ENCODE measurements at regions not wholly inside any gene's neighbourhood (a gene's known extent, or its start where the extent isn't known, plus 50 kb on each side); places are given as distances from the start of the nearest gene placed in this dataset.

DNA sequence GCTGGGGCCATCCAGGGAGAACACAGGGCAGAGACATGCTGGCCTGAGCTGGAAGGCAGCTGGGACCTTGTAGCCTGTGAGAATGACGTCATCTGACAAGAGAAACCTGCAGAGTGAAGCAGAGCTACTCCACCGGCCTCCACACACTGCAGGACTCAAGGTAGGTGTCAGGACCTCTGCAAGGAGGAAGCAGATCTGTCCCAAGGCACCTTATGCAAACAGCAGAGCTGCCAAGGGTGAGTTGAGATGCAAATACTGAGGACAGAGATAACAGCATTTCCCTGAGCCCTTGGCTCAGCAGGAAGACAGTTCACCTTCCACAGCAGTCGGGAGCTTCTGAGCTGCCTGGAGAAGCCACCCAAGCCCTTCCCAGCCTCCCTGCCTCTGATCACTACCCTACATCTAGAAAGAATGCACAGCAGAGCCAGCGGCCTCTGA lies 51.9 kb upstream of the IGSF9B start:
- H3K4me1 ChIP-seq (ENCODE audit: insufficient read depth, low read length) = no peaks in the 10 kb centered on the region
- 0% methylated on average over 1 of the region's 4 CpGs for WGBS (ENCODE audit: low lambda C conversion rate)
- FAIRE-seq (no peak), DNase-seq (ENCODE audit: low spot score) (no peak), ATAC-seq (no peak)
- ChIA-PET CTCF (ENCODE audit: low intra/inter-chr PET ratio, low total read pairs) (no interaction called here), POLR2A (no interaction called here)
- H3K9ac ChIP-seq (ENCODE audit: insufficient read depth, low read depth, low read length) = no peak overlapping the region
- H4K20me1 ChIP-seq (ENCODE audit: insufficient read depth, low read length) = no peaks in the 10 kb centered on the region
- H3K4me3 ChIP-seq (replicated peaks in 1 of 3; ENCODE audit: insufficient read depth in 1 of 3, low read depth in 2 of 3, low read length in 3 of 3) = no peak overlapping the region
- H3K36me3 ChIP-seq (replicated peaks in 1 of 2; ENCODE audit: control insufficient read depth in 1 of 2, insufficient read depth in 2 of 2, low read length in 2 of 2) = no peaks in the 10 kb centered on the region
- no peaks in the 10 kb centered on the region for H3K9me3 ChIP-seq (ENCODE audit: low read length)
- peaks cover 3 to 27% of the 10 kb centered on the region in 2 experiments for H3K27me3 ChIP-seq (ENCODE audit: control insufficient read depth in 1 of 2, insufficient read depth in 2 of 2, low read length in 2 of 2)
- H3K4me2 ChIP-seq (ENCODE audit: low read depth, low read length) = no peak overlapping the region
- TF ChIP-seq ATF7 (IDR thresholded peaks at IDR 0.05) (peak; percentile 98), ATF7 (CRISPR knock-in tag; IDR thresholded peaks at IDR 0.05) (no peak), CREB1 (IDR thresholded peaks at IDR 0.05) (peak; percentile 93), CREB1 (CRISPR knock-in tag; IDR thresholded peaks at IDR 0.05) (no peak)
- TF ChIP-seq, protein P1, sequence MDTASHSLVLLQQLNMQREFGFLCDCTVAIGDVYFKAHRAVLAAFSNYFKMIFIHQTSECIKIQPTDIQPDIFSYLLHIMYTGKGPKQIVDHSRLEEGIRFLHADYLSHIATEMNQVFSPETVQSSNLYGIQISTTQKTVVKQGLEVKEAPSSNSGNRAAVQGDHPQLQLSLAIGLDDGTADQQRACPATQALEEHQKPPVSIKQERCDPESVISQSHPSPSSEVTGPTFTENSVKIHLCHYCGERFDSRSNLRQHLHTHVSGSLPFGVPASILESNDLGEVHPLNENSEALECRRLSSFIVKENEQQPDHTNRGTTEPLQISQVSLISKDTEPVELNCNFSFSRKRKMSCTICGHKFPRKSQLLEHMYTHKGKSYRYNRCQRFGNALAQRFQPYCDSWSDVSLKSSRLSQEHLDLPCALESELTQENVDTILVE (CRISPR knock-in tag; IDR thresholded peaks at IDR 0.05) = no peak
- no peak overlapping the region for H3K27ac ChIP-seq (ENCODE audit: extremely low read length, insufficient read depth, low read length)
- in situ Hi-C loops (cut with HindIII; ENCODE audit: extremely low pct_ligation_motif_present, low pct_unique_long_range_greater_than_20kb) = no loop called here
- no peaks in the 10 kb centered on the region for H3K79me2 ChIP-seq (ENCODE audit: insufficient read depth, low read length)
- no peak overlapping the region for H2AFZ ChIP-seq (ENCODE audit: low read length)
- no TSS peak for BruUV-seq (replicated peaks)
- intact Hi-C loops (cut with micrococcal nuclease; ENCODE audit: unreplicated experiment) = no loop called here

DNA sequence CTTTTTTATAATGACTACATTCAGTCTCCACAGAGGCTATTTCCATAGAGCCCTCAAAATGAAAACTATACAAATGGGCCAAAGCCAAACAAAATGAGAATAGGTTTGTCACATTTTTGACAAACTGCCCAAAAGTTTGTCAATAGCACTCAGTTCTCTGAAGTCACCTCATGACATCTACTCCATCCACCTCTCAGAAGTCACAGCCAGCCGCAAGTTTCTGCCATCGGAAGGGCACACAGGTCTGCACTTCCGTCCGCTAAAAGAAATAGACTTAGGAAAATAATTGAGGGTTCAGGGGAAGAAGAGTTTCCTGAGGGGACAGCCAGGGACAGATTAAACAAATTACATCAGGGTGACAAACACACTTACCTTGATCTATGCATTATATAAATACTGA lies 55.4 kb upstream of the JAM3 start:
- no peaks in the 10 kb centered on the region for H3K4me1 ChIP-seq (ENCODE audit: insufficient read depth, low read length)
- no peak overlapping the region for H3K9ac ChIP-seq (ENCODE audit: insufficient read depth, low read depth, low read length)
- POLR2A ChIA-PET = no interaction called here
- H3K9me3 ChIP-seq (ENCODE audit: low read length) = no peaks in the 10 kb centered on the region
- no TSS peak for BruUV-seq (replicated peaks)
- CTCF ChIA-PET (ENCODE audit: low intra/inter-chr PET ratio, low total read pairs) = no interaction called here
- in situ Hi-C loops (cut with HindIII; ENCODE audit: extremely low pct_ligation_motif_present, low pct_unique_long_range_greater_than_20kb) (no loop called here), intact Hi-C loops (cut with micrococcal nuclease; ENCODE audit: unreplicated experiment) (no loop called here)
- WGBS (ENCODE audit: low lambda C conversion rate) = 2% methylated on average over 4 of the region's 4 CpGs
- H3K27ac ChIP-seq (ENCODE audit: extremely low read length, insufficient read depth, low read length) = no peak overlapping the region
- no peak overlapping the region for H3K4me3 ChIP-seq (replicated peaks in 1 of 3; ENCODE audit: insufficient read depth in 1 of 3, low read depth in 2 of 3, low read length in 3 of 3)
- DNase-seq (ENCODE audit: low spot score) (no peak), FAIRE-seq (no peak), ATAC-seq (no peak)
- H3K79me2 ChIP-seq (ENCODE audit: insufficient read depth, low read length) = no peaks in the 10 kb centered on the region
- H3K36me3 ChIP-seq (replicated peaks in 1 of 2; ENCODE audit: control insufficient read depth in 1 of 2, insufficient read depth in 2 of 2, low read length in 2 of 2) = no peaks in the 10 kb centered on the region
- no peak overlapping the region for H3K4me2 ChIP-seq (ENCODE audit: low read depth, low read length)
- no peaks in the 10 kb centered on the region for H4K20me1 ChIP-seq (ENCODE audit: insufficient read depth, low read length)
- peaks cover 6 to 33% of the 10 kb centered on the region in 2 experiments; a peak in 4 of 5 replicates for H3K27me3 ChIP-seq (ENCODE audit: control insufficient read depth in 1 of 2, insufficient read depth in 2 of 2, low read length in 2 of 2)
- no peak for TF ChIP-seq RXRA (CRISPR knock-in tag; IDR thresholded peaks at IDR 0.05)
- TF ChIP-seq U2AF2 (IDR thresholded peaks at IDR 0.05; ENCODE audit: low read depth, low read length) = no peak
- no peak for TF ChIP-seq MTF1 (CRISPR knock-in tag; IDR thresholded peaks at IDR 0.05)
- no peak for TF ChIP-seq SUZ12 (IDR thresholded peaks at IDR 0.05; ENCODE audit: low read depth, low read length)
- no peak for TF ChIP-seq NCOA2 (CRISPR knock-in tag; IDR thresholded peaks at IDR 0.05)
- no peak for TF ChIP-seq TOE1 (CRISPR knock-in tag; IDR thresholded peaks at IDR 0.05)
- no peak for TF ChIP-seq NAIF1 (CRISPR knock-in tag; IDR thresholded peaks at IDR 0.05; ENCODE audit: borderline replicate concordance)
- no peak for TF ChIP-seq KLF15 (CRISPR knock-in tag; IDR thresholded peaks at IDR 0.05; ENCODE audit: borderline replicate concordance)
- no peak for TF ChIP-seq CAMTA2 (CRISPR knock-in tag; IDR thresholded peaks at IDR 0.05; ENCODE audit: borderline replicate concordance)
- TF ChIP-seq ZFP36 (IDR thresholded peaks at IDR 0.05; ENCODE audit: borderline replicate concordance, low read depth, low read length, partially characterized antibody) = no peak
- no peak for TF ChIP-seq POLR2AphosphoS2 (IDR thresholded peaks at IDR 0.05; ENCODE audit: low read depth, low read length)
- TF ChIP-seq, protein P2, sequence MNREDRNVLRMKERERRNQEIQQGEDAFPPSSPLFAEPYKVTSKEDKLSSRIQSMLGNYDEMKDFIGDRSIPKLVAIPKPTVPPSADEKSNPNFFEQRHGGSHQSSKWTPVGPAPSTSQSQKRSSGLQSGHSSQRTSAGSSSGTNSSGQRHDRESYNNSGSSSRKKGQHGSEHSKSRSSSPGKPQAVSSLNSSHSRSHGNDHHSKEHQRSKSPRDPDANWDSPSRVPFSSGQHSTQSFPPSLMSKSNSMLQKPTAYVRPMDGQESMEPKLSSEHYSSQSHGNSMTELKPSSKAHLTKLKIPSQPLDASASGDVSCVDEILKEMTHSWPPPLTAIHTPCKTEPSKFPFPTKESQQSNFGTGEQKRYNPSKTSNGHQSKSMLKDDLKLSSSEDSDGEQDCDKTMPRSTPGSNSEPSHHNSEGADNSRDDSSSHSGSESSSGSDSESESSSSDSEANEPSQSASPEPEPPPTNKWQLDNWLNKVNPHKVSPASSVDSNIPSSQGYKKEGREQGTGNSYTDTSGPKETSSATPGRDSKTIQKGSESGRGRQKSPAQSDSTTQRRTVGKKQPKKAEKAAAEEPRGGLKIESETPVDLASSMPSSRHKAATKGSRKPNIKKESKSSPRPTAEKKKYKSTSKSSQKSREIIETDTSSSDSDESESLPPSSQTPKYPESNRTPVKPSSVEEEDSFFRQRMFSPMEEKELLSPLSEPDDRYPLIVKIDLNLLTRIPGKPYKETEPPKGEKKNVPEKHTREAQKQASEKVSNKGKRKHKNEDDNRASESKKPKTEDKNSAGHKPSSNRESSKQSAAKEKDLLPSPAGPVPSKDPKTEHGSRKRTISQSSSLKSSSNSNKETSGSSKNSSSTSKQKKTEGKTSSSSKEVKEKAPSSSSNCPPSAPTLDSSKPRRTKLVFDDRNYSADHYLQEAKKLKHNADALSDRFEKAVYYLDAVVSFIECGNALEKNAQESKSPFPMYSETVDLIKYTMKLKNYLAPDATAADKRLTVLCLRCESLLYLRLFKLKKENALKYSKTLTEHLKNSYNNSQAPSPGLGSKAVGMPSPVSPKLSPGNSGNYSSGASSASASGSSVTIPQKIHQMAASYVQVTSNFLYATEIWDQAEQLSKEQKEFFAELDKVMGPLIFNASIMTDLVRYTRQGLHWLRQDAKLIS (CRISPR knock-in tag; IDR thresholded peaks at IDR 0.05) = no peak
- TF ChIP-seq KLF12 (CRISPR knock-in tag; IDR thresholded peaks at IDR 0.05; ENCODE audit: borderline replicate concordance) = no peak
- no peak overlapping the region for H2AFZ ChIP-seq (ENCODE audit: low read length)
